H4 (cell line): ENCODE measurements at regions not wholly inside any gene's neighbourhood (a gene's known extent, or its start where the extent isn't known, plus 50 kb on each side); places are given as distances from the start of the nearest gene placed in this dataset.

Experiments used
- DNase-seq: peaks from one replicate; pipeline ENCODE4 v3.0.0-alpha.2; 2015; ENCODE audit warnings: low spot score

GRCh38 chr4:32958586-32958985 is 2238.4 kb downstream of the PCDH7 start:
- DNase-seq, result no peak

- no peak for DNase-seq
Measured at GRCh38 chr4:32962100-32962499, 2241.9 kb downstream of the PCDH7 start.

GRCh38 chr4:32985256-32985655 is 2265.1 kb downstream of the PCDH7 start:
- peak; percentile 63 for DNase-seq

GRCh38 chr4:32986236-32986635 is 2266.1 kb downstream of the PCDH7 start:
- peak; percentile 77 for DNase-seq

GRCh38 chr4:32987111-32987510 is 2266.9 kb downstream of the PCDH7 start:
- DNase-seq, result no peak

- DNase-seq, result no peak
Measured at GRCh38 chr4:32988165-32988811, 2268.1 kb downstream of the PCDH7 start.

GRCh38 chr4:32991663-32992062 is 2271.5 kb downstream of the PCDH7 start:
- DNase-seq, result no peak

- no peak for DNase-seq
Measured at GRCh38 chr4:32994981-32995881, 2275.1 kb downstream of the PCDH7 start.

GRCh38 chr4:33013282-33013681 is 2293.1 kb downstream of the PCDH7 start:
- DNase-seq, result no peak

GRCh38 chr4:33025236-33025635 is 2305.1 kb downstream of the PCDH7 start:
- no peak for DNase-seq

- DNase-seq, result no peak
Measured at GRCh38 chr4:33029976-33030375, 2309.8 kb downstream of the PCDH7 start.

GRCh38 chr4:33031328-33031727 is 2311.2 kb downstream of the PCDH7 start:
- DNase-seq, result no peak

- DNase-seq, result no peak
Measured at GRCh38 chr4:33037464-33037863, 2317.3 kb downstream of the PCDH7 start.

- no peak for DNase-seq
Measured at GRCh38 chr4:33045334-33045733, 2325.2 kb downstream of the PCDH7 start.

GRCh38 chr4:33052241-33052640 is 2332.1 kb downstream of the PCDH7 start:
- DNase-seq, result no peak

- DNase-seq, result no peak
Measured at GRCh38 chr4:33054161-33054560, 2334.0 kb downstream of the PCDH7 start.

- no peak for DNase-seq
Measured at GRCh38 chr4:33054656-33055196, 2334.6 kb downstream of the PCDH7 start.

- no peak for DNase-seq
Measured at GRCh38 chr4:33057736-33058135, 2337.6 kb downstream of the PCDH7 start.

GRCh38 chr4:33058998-33059397 is 2338.8 kb downstream of the PCDH7 start:
- DNase-seq, result no peak

GRCh38 chr4:33060674-33061542 is 2340.7 kb downstream of the PCDH7 start:
- peak; percentile 68 for DNase-seq

- DNase-seq, result no peak
Measured at GRCh38 chr4:33061727-33062126, 2341.6 kb downstream of the PCDH7 start.
